Activated naive CD4-positive, alpha-beta T cell treated with anti-CD3 and anti-CD28 coated beads, Interleukin-2, amount 10 ng/mL, durations not matched to agents 7 days and 5 days (primary cell): ENCODE measurements at regions not wholly inside any gene's neighbourhood (a gene's known extent, or its start where the extent isn't known, plus 50 kb on each side); places are given as distances from the start of the nearest gene placed in this dataset.

ENCODE experiments used
- CTCF ChIA-PET: fragments of 350-600 bp; sonication (Branson Sonifier 250); formaldehyde crosslinking; loops from one replicate; lab custom pipeline; 2021; ENCODE audit warnings: antibody characterized with exemption; lab: Charles Lee
- DNase-seq: peaks from one replicate; pipeline ENCODE4 v3.0.0-alpha.2; 2020
- H3K27ac Mint-ChIP-seq: one replicate; pipeline ENCODE4 v1.8.0; 2021; ENCODE audit warnings: mild to moderate bottlenecking, moderate library complexity, mixed read lengths
- H3K27me3 Mint-ChIP-seq: one replicate; pipeline ENCODE4 v1.8.0; 2021; ENCODE audit warnings: mild to moderate bottlenecking, mixed read lengths
- H3K36me3 Mint-ChIP-seq: one replicate; pipeline ENCODE4 v1.8.0; 2021; ENCODE audit warnings: mixed read lengths
- H3K4me1 Mint-ChIP-seq: one replicate; pipeline ENCODE4 v1.8.0; 2021; ENCODE audit warnings: mixed read lengths
- H3K4me3 Mint-ChIP-seq: one replicate; pipeline ENCODE4 v1.8.0; 2021; ENCODE audit warnings: mild to moderate bottlenecking, moderate library complexity, mixed read lengths
- H3K9me3 Mint-ChIP-seq: one replicate; pipeline ENCODE4 v1.8.0; 2021; ENCODE audit warnings: mixed read lengths

GRCh38 chr2:19846567-19846966 lies 55.2 kb downstream of the TTC32 start:
- Mint-ChIP-seq H3K36me3 (no peaks in the 10 kb centered on the region), H3K4me1 (no peaks in the 10 kb centered on the region), H3K4me3 (no peak overlapping the region), H3K9me3 (peaks cover 2% of the 10 kb centered on the region), H3K27me3 (peaks cover 21% of the 10 kb centered on the region), H3K27ac (no peak overlapping the region)
- no peak for DNase-seq
- CTCF ChIA-PET = no interaction called here

GRCh38 chr2:19846030-19846429 lies 55.8 kb downstream of the TTC32 start:
- Mint-ChIP-seq H3K27me3 (peaks cover 23% of the 10 kb centered on the region), H3K9me3 (peaks cover 2% of the 10 kb centered on the region), H3K36me3 (no peaks in the 10 kb centered on the region), H3K4me3 (no peak overlapping the region), H3K27ac (no peak overlapping the region), H3K4me1 (no peaks in the 10 kb centered on the region)
- no peak for DNase-seq
- CTCF ChIA-PET = interaction anchor here (1.0 kb wide), 1 partner anchor 17 kb away, joined by 3 read pairs; no protein-coding TSS in a partner anchor

- Mint-ChIP-seq H3K27me3 (peaks cover 29% of the 10 kb centered on the region), H3K36me3 (no peaks in the 10 kb centered on the region), H3K9me3 (peaks cover 2% of the 10 kb centered on the region), H3K4me3 (no peak overlapping the region), H3K4me1 (no peaks in the 10 kb centered on the region), H3K27ac (no peak overlapping the region)
- CTCF ChIA-PET = interaction anchor here (1.0 kb wide), 1 partner anchor 17 kb away, joined by 3 read pairs; no protein-coding TSS in a partner anchor
- DNase-seq = no peak
Observed at GRCh38 chr2:19845323-19845920, 56.4 kb downstream of the TTC32 start.

- H3K27ac Mint-ChIP-seq = no peak overlapping the region
Observed at GRCh38 chr2:19844750-19845149, 57.0 kb downstream of the TTC32 start.

GRCh38 chr2:19843992-19844515 lies 57.7 kb downstream of the TTC32 start:
- no peak for DNase-seq
- H3K36me3 Mint-ChIP-seq = no peaks in the 10 kb centered on the region
- H3K9me3 Mint-ChIP-seq = peaks cover 2% of the 10 kb centered on the region
- CTCF ChIA-PET = no interaction called here
- no peaks in the 10 kb centered on the region for H3K4me1 Mint-ChIP-seq
- no peak overlapping the region for H3K27ac Mint-ChIP-seq
- H3K27me3 Mint-ChIP-seq = peaks cover 39% of the 10 kb centered on the region
- H3K4me3 Mint-ChIP-seq = no peak overlapping the region

More at GRCh38 chr2:19844750-19845149, 57.0 kb downstream of the TTC32 start:
- DNase-seq = no peak
- H3K4me1 Mint-ChIP-seq = no peaks in the 10 kb centered on the region
- no peak overlapping the region for H3K4me3 Mint-ChIP-seq
- peaks cover 33% of the 10 kb centered on the region for H3K27me3 Mint-ChIP-seq
- H3K36me3 Mint-ChIP-seq = no peaks in the 10 kb centered on the region
- H3K9me3 Mint-ChIP-seq = peaks cover 2% of the 10 kb centered on the region
- CTCF ChIA-PET = no interaction called here

- Mint-ChIP-seq H3K36me3 (no peaks in the 10 kb centered on the region), H3K4me3 (no peak overlapping the region), H3K27me3 (peaks cover 49% of the 10 kb centered on the region), H3K4me1 (no peaks in the 10 kb centered on the region), H3K27ac (no peak overlapping the region), H3K9me3 (peaks cover 2% of the 10 kb centered on the region)
- no peak for DNase-seq
- CTCF ChIA-PET = interaction anchor here (1.0 kb wide), 1 partner anchor 21 kb away, joined by 3 read pairs; no protein-coding TSS in a partner anchor
Observed at GRCh38 chr2:19841918-19842693, 59.7 kb downstream of the TTC32 start.

GRCh38 chr2:19839438-19839837 lies 62.3 kb downstream of the TTC32 start:
- no peak for DNase-seq
- CTCF ChIA-PET = no interaction called here
- Mint-ChIP-seq H3K4me3 (no peak overlapping the region), H3K27ac (no peak overlapping the region), H3K4me1 (no peaks in the 10 kb centered on the region), H3K27me3 (peaks cover 50% of the 10 kb centered on the region), H3K36me3 (no peaks in the 10 kb centered on the region), H3K9me3 (no peaks in the 10 kb centered on the region)

- Mint-ChIP-seq H3K27me3 (peaks cover 43% of the 10 kb centered on the region), H3K4me1 (no peaks in the 10 kb centered on the region), H3K4me3 (no peak overlapping the region), H3K9me3 (no peaks in the 10 kb centered on the region), H3K27ac (no peak overlapping the region), H3K36me3 (no peaks in the 10 kb centered on the region)
- CTCF ChIA-PET = no interaction called here
- no peak for DNase-seq
Observed at GRCh38 chr2:19838616-19839015, 63.2 kb downstream of the TTC32 start.

GRCh38 chr2:19837235-19837766 lies 64.5 kb downstream of the TTC32 start:
- H3K36me3 Mint-ChIP-seq = no peaks in the 10 kb centered on the region
- peaks cover 38% of the 10 kb centered on the region for H3K27me3 Mint-ChIP-seq
- no peaks in the 10 kb centered on the region for H3K9me3 Mint-ChIP-seq
- no peaks in the 10 kb centered on the region for H3K4me1 Mint-ChIP-seq
- H3K27ac Mint-ChIP-seq = no peak overlapping the region
- CTCF ChIA-PET = no interaction called here
- H3K4me3 Mint-ChIP-seq = no peak overlapping the region
- no peak for DNase-seq

GRCh38 chr2:19835781-19836281 lies 66.0 kb downstream of the TTC32 start:
- H3K4me1 Mint-ChIP-seq = no peaks in the 10 kb centered on the region
- DNase-seq = no peak
- H3K27me3 Mint-ChIP-seq = peaks cover 32% of the 10 kb centered on the region
- no peaks in the 10 kb centered on the region for H3K9me3 Mint-ChIP-seq
- no peak overlapping the region for H3K27ac Mint-ChIP-seq
- no peak overlapping the region for H3K4me3 Mint-ChIP-seq
- no peaks in the 10 kb centered on the region for H3K36me3 Mint-ChIP-seq
- CTCF ChIA-PET = no interaction called here

GRCh38 chr2:19833978-19834377 lies 67.8 kb downstream of the TTC32 start:
- Mint-ChIP-seq H3K4me1 (no peaks in the 10 kb centered on the region), H3K27me3 (peaks cover 17% of the 10 kb centered on the region), H3K4me3 (no peak overlapping the region), H3K36me3 (no peaks in the 10 kb centered on the region), H3K9me3 (no peaks in the 10 kb centered on the region), H3K27ac (no peak overlapping the region)
- no peak for DNase-seq
- CTCF ChIA-PET = no interaction called here

- Mint-ChIP-seq H3K27me3 (peaks cover 7% of the 10 kb centered on the region), H3K36me3 (no peaks in the 10 kb centered on the region), H3K27ac (no peak overlapping the region), H3K9me3 (no peaks in the 10 kb centered on the region), H3K4me1 (no peaks in the 10 kb centered on the region), H3K4me3 (no peak overlapping the region)
- CTCF ChIA-PET = no interaction called here
- no peak for DNase-seq
Observed at GRCh38 chr2:19829672-19830071, 72.1 kb downstream of the TTC32 start.

GRCh38 chr2:19826874-19827273 lies 74.9 kb downstream of the TTC32 start:
- Mint-ChIP-seq H3K27me3 (peaks cover 7% of the 10 kb centered on the region), H3K4me1 (no peaks in the 10 kb centered on the region), H3K9me3 (no peaks in the 10 kb centered on the region), H3K4me3 (no peak overlapping the region), H3K36me3 (no peaks in the 10 kb centered on the region), H3K27ac (no peak overlapping the region)
- CTCF ChIA-PET = no interaction called here
- DNase-seq = no peak

- H3K36me3 Mint-ChIP-seq = no peaks in the 10 kb centered on the region
- no peaks in the 10 kb centered on the region for H3K9me3 Mint-ChIP-seq
- H3K4me1 Mint-ChIP-seq = no peaks in the 10 kb centered on the region
- DNase-seq = no peak
- H3K27ac Mint-ChIP-seq = no peak overlapping the region
- peaks cover 7% of the 10 kb centered on the region for H3K27me3 Mint-ChIP-seq
- CTCF ChIA-PET = no interaction called here
- no peak overlapping the region for H3K4me3 Mint-ChIP-seq
Observed at GRCh38 chr2:19823507-19823906, 78.3 kb downstream of the TTC32 start.
